HL-60 (cell line): ENCODE measurements at regions not wholly inside any gene's neighbourhood (a gene's known extent, or its start where the extent isn't known, plus 50 kb on each side); places are given as distances from the start of the nearest gene placed in this dataset.

Source experiments
- DNase-seq, 2 experiments: peaks; one replicate each; pipeline ENCODE4 v3.0.0-alpha.2; 2010 to 2020; ENCODE audit warnings: low read depth in 1 of 2, low spot score in 1 of 2
- H3K27ac ChIP-seq: fragments of 250-450 bp; sonication (Bioruptor Pico); replicated peaks from 2 replicates; pipeline ENCODE4 v1.5.1; 2020; ENCODE audit warnings: mild to moderate bottlenecking, moderate library complexity
- H3K27me3 ChIP-seq: fragments of 250-450 bp; sonication (Bioruptor Pico); 2 replicates; pipeline ENCODE4 v1.5.1; 2021; ENCODE audit warnings: mild to moderate bottlenecking, moderate library complexity; ENCODE audit not compliant: insufficient read depth, poor library complexity, severe bottlenecking
- H3K4me3 ChIP-seq: replicated peaks from 2 replicates; pipeline ENCODE4 v1.5.1; 2011; ENCODE audit warnings: mild to moderate bottlenecking, control low read depth, low read length; ENCODE audit not compliant: insufficient read depth
- GABPA ChIP-seq: IDR thresholded peaks from 2 replicates; pipeline ENCODE4 v1.6.1; 2012; ENCODE audit warnings: low read depth
- POLR2AphosphoS5 ChIP-seq: IDR thresholded peaks from 2 replicates; pipeline ENCODE4 v1.6.1; 2012; ENCODE audit warnings: low read depth
- SPI1 ChIP-seq: IDR thresholded peaks from 2 replicates; pipeline ENCODE4 v1.6.1; 2012; ENCODE audit warnings: low read depth, mild to moderate bottlenecking, borderline replicate concordance
- TF ChIP-seq, protein P1 (sequence below): IDR thresholded peaks from one replicate; pipeline ENCODE4 v1.5.1; 2011; ENCODE audit warnings: low read length, control low read depth, inconsistent platforms; ENCODE audit not compliant: insufficient read depth
- TF ChIP-seq, protein P2 (sequence below): IDR thresholded peaks from 2 replicates; pipeline ENCODE4 v1.6.1; 2012; ENCODE audit warnings: low read depth; ENCODE audit not compliant: insufficient replicate concordance

DNA sequence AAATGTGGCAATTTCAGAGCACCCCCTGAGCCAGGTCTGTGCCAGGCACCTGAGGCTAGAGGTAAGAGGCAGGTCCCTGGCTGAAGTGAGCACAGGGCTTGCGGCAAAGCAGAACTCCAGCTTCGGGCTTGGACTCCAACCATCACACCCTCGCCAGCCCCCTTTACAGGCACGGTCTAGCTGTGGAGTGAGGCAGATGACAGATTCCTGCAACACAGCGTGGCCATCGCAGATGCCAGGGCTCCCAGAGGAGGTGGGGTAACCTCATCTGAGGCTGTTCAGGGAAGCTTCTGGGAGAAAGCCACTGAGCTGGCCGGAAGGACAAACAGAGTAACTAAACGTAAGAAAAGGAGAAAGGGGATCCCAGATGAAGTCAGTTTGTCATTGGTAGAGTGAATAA is 55.6 kb upstream of the CASZ1 start:
- no peak overlapping the region for H3K4me3 ChIP-seq
- no peaks in the 10 kb centered on the region for H3K27me3 ChIP-seq
- DNase-seq = no peak
- TF ChIP-seq, protein P1, sequence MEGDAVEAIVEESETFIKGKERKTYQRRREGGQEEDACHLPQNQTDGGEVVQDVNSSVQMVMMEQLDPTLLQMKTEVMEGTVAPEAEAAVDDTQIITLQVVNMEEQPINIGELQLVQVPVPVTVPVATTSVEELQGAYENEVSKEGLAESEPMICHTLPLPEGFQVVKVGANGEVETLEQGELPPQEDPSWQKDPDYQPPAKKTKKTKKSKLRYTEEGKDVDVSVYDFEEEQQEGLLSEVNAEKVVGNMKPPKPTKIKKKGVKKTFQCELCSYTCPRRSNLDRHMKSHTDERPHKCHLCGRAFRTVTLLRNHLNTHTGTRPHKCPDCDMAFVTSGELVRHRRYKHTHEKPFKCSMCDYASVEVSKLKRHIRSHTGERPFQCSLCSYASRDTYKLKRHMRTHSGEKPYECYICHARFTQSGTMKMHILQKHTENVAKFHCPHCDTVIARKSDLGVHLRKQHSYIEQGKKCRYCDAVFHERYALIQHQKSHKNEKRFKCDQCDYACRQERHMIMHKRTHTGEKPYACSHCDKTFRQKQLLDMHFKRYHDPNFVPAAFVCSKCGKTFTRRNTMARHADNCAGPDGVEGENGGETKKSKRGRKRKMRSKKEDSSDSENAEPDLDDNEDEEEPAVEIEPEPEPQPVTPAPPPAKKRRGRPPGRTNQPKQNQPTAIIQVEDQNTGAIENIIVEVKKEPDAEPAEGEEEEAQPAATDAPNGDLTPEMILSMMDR = no peak
- TF ChIP-seq SPI1 (no peak), POLR2AphosphoS5 (no peak), GABPA (no peak)
- TF ChIP-seq, protein P2, sequence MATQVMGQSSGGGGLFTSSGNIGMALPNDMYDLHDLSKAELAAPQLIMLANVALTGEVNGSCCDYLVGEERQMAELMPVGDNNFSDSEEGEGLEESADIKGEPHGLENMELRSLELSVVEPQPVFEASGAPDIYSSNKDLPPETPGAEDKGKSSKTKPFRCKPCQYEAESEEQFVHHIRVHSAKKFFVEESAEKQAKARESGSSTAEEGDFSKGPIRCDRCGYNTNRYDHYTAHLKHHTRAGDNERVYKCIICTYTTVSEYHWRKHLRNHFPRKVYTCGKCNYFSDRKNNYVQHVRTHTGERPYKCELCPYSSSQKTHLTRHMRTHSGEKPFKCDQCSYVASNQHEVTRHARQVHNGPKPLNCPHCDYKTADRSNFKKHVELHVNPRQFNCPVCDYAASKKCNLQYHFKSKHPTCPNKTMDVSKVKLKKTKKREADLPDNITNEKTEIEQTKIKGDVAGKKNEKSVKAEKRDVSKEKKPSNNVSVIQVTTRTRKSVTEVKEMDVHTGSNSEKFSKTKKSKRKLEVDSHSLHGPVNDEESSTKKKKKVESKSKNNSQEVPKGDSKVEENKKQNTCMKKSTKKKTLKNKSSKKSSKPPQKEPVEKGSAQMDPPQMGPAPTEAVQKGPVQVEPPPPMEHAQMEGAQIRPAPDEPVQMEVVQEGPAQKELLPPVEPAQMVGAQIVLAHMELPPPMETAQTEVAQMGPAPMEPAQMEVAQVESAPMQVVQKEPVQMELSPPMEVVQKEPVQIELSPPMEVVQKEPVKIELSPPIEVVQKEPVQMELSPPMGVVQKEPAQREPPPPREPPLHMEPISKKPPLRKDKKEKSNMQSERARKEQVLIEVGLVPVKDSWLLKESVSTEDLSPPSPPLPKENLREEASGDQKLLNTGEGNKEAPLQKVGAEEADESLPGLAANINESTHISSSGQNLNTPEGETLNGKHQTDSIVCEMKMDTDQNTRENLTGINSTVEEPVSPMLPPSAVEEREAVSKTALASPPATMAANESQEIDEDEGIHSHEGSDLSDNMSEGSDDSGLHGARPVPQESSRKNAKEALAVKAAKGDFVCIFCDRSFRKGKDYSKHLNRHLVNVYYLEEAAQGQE = no peak
- H3K27ac ChIP-seq = no peak overlapping the region

DNA sequence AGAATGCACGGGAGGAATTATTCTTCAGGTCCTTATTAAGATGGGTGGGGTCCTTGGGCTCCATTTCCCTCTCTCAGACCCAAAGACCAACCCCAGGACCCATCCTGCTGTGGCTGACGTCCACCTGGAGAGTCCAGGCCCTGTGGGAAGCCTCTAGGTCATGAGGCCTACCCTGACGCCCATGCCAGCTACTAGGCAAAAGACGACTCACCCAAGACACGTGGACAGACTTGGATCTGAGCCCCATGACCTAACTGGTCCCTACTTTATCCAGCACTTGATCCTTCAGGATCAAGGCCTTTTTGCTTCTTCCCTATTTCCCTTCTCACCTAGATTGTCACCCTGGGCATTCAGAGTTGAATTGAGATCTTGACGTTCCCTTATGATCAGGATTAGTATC is 56.0 kb upstream of the CASZ1 start:
- Histone ChIP-seq H3K27ac (no peak overlapping the region), H3K27me3 (no peaks in the 10 kb centered on the region), H3K4me3 (no peak overlapping the region)
- TF ChIP-seq GABPA (no peak), POLR2AphosphoS5 (no peak), SPI1 (no peak)
- TF ChIP-seq, protein P2 = no peak
- TF ChIP-seq, protein P1 = no peak
- no peak for DNase-seq

DNA sequence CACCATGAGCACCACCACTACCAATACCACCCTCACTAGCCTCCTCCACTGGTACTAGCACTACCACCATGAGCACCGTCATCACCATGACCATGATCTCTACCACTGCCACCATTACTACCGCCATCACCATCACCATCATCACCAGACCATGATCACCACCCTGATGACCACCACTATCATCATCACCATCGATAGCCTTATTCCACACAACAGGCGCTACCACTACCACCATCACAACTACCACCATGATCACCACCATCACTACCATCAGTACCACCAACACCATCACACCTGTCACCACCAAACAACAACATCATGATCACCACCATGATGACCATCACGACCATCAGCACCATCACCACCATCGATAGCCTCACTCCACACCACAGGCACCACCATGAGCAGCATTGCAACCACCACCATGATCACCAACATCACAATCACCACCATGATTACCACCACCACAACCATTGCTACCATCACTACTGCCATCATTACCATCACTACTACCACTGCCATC is 56.6 kb upstream of the CASZ1 start:
- no peak for DNase-seq
- Histone ChIP-seq H3K4me3 (no peak overlapping the region), H3K27ac (no peak overlapping the region), H3K27me3 (no peaks in the 10 kb centered on the region)
- TF ChIP-seq POLR2AphosphoS5 (no peak), GABPA (no peak), SPI1 (no peak)
- TF ChIP-seq, protein P1 = no peak
- TF ChIP-seq, protein P2 = no peak
